ENCODE measurements at regions not wholly inside any gene's neighbourhood (a gene's known extent, or its start where the extent isn't known, plus 50 kb on each side); places are given as distances from the start of the nearest gene placed in this dataset.
"Not testable (repeated sequence)": the region's sequence is repeated elsewhere in the genome, so short reads cannot be mapped to it uniquely, and the experiment has no call there.

DNA sequence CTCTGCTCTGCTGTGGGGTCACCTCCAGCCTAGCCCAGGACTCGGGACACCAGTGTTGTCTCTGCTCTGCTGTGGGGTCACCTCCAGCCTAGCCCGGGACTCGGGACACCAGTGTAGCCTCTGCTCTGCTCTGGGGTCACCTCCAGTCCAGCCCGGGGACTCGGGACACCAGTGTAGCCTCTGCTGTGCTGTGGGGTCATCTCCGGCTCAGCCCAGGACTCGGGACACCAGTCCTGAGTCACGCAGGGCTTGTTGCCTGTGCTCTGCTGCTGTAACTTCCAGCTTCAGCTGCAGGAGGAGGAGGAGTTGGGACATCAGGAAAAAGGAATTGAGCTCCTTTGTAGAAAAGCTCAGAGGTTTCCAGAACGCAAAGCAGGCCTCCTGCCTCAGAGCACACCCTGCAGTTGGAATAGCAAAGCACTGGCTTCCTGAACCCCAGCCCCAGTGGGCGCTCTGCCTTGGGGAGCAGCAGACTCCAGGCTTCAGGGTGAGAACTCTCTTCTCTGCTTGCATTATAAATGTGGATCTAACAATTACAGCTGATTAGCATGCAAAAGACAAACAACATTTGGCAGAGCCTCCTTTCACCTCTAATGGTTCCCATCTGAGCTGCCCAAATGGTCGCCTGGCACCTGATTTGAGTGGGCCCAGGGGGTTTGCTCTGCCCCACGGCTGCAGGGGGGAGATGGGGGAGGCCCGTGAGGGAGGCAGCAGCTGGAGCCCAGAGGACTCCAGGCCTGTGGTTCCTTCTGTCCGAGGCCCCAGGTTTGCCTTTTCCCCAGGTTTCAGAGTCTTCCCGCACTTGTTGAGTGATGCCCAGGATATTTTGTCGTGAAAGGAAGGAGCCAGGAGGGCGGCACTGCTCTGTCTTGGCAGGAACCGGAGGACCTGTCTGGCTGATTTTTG, 323.7 kb downstream of the ADGRD1 start:
- not testable (repeated sequence) for DNase-seq

GRCh38 chr12:131278451-131279115, 324.9 kb downstream of the ADGRD1 start:
- DNase-seq, result not testable (repeated sequence)

- DNase-seq, result no peak
Measured at GRCh38 chr12:131279281-131279921, 325.7 kb downstream of the ADGRD1 start.

DNA sequence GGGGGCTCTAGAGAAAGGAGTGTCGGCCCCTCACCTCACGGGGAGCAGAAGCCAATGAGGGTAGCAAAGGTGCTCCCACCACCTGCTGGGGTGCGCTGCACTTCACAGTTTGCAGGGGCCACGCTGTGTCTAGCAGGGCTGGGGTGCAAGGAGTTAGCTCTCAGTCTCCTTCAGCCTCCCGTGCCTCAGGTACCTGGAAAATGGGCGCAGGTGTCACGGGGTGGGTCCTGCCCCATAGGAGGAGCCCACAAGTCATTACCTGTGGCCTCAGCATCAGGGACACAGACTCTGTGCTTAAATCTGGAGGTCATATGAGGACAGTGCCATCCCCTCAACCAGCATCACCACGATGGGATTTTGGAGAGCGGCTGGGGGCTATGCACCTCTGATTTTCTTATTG, 326.7 kb downstream of the ADGRD1 start:
- no peak for DNase-seq

GRCh38 chr12:131281016-131281415, 327.3 kb downstream of the ADGRD1 start:
- DNase-seq, result no peak

GRCh38 chr12:131282292-131283080, 328.8 kb downstream of the ADGRD1 start:
- no peak for DNase-seq

DNA sequence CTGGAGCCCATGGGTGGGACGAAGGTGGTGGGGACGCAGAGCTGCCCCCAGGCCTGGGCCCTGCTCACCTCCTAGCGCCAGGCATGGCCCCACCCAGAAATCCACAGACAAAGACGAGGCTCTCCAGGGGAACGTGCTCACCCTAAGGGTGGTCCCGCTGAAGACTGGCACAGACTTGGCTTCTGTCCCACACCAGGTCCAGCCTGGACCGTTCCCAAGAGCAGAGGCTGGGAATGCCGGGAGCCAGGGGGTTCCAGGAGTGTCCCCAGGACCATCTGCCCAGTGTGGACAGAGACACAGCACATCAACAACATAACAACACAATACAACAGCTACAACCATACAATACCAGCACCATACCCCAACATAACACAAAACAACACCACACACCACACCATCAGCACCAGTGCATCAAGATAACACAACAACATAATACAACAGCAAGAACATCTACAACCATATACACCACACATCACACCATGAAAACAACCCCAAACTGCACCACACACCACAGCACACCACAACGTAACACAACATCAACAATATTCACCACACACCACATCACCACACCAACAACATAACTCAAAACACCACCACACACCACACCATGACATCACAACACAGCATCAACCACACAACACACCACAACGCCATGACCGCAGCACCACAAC, 329.6 kb downstream of the ADGRD1 start:
- DNase-seq, result no peak

GRCh38 chr12:131283862-131284825, 330.4 kb downstream of the ADGRD1 start:
- DNase-seq, result not testable (repeated sequence)

DNA sequence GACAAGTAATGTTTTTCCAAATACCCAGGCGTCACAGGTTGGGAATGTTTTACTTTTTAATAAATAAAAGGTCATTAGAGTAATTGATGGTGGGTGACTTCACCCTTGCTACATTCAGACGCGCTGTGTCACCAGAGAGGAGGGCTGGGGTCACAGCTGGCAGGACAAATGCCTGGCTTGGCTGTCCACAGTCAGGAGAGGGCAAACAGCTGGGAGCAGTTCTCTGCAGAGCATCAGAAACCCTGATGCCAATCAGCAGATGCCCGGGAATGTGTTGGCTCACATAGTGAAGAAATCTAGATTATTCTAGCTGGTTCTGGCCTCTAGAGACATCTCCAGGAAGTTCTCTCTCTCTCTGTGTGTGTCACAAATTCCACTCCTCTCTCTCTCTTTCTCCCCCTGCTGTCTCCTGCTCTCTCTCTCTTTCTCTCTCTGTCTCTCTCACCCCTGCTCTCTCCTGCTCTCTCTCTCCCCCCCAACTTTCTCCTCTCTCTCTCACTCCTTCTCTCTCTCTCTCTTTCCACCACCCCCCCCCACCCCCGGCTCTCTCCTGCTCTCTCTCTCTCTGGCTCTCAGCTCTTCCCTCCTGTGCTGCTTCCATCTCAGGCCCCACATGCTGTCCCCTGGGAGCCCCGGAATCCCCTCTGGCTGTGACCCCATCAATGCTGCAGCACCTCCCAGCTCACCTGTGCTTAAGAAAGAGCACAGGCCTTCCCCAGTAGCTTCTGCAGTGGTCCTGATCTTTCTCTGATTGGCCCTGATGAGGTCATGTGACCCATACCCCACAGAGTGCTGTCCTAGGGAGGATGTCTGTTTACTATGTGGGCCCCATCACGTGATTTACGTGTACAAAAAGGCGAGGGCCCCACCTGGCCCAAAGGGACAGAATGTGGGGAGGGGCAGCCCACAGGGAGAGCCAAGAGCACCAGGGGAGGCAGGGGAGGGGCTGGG, 331.5 kb downstream of the ADGRD1 start:
- DNase-seq, result peak; percentile 6

DNA sequence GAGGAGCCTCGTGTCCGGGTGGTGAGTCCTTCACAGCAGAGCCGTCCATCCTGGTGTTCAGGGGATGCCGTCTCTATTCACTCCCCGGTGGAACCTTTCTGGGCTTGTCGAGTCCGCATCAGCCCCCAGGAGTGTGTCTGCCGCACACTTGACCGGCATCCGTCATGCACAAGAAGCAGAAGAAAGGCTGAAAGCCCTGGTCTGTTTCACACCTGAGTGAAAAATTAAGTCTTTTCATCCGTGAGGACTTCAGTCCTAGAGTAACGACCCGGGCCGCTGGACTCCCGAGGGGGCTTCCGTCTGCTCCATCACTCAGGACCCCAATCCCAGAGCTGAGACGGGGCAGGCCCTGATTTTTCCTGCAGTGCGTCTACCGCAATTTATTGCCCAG, 332.2 kb downstream of the ADGRD1 start:
- not testable (repeated sequence) for DNase-seq

DNA sequence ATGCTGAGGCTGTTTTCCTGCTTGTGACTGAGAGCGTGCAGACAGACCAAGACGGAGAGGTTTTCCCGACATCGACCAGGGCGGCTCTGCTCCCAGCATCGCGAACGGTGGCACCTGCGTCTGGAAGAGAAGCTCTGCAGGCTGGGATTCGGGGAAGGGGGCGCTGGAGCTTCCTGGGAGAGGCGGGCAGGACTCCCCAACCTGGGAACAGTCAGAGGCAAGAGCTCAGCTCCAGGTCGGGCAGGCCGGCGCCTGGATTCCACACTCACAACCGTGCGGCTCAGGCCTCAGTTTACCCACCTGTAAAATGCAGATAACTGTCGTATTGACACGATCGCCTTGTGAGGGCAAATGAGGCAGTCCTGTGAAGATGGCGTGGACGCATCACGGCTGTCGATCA, 332.6 kb downstream of the ADGRD1 start:
- not testable (repeated sequence) for DNase-seq

DNA sequence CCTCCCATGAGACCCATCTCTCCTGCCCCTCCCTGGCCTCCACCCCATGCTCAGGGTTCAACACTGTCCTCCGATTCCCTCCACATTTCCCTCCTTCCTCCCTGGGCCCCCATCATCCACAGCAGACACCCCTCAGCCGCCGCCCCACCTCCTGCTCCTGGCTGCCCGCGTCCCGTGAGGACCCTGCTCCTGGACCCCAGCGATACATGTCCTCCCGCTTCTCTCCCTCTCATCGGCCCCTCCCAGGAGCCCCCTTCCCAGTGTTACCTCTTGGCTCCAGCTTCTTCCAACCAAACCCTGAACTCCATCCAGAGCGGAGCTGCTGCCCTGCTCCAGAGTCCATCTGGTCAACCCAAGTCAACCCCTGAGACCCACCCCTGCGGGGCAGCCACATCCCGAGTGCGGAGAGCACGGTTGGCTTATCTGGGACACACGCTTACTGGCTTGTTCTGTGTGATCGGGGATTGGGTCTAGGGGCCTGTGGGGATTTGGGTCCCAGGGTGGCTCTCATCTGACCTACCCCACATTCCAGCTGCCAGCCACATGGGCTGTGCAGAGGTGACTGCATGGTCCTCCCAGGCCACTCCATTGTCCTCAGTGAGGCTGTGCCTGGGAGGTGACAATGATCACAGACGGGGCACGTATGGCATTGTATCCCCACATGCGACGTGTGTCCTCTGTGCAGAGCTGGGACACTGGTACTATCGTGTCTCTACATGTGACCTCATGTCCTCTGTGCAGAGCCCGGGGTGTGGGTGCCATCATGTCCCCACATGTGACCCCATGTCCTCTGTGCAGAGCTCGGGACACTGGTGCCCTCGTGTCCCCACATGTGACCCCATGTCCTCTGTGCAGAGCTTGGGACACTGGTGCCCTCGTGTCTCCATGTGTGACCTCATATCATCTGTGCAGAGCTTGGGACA, 333.6 kb downstream of the ADGRD1 start:
- no peak for DNase-seq

DNA sequence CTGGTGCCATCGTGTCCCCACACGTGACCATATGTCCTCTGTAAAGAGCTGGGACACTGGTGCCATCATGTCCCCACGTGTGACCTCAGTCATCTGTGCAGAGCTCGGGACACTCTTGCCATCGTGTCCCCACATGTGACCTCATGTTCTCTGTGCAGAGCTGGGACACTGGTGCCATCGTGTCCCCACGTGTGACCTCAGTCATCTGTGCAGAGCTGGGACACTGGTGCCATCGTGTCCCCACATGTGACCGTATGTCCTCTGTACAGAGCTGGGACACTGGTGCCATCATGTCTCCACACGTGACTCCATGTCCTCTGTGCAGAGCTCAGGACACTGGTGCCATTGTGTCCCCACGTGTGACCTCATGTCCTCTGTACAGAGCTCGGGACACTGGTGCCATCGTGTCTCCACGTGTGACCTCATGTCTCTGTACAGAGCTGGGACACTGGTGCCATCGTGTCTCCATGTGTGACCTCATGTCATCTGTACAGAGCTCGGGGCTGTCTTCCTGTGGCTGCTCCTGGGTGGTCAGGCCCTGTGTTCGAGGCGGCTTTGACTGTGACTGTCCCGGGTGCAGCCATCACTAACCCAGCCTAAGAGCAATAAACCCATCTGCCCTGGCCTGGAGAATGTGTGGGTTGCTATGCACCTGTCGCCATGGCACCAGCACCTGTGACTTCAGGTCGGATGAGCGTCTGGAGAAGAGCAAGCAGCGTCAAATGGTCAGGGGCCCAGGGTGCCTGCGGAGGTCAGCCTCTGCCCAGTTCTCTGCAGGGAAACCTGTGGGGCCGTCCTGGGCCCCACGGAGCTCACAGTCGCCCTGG, 334.4 kb downstream of the ADGRD1 start:
- no peak for DNase-seq

GRCh38 chr12:131288765-131289695, 335.3 kb downstream of the ADGRD1 start:
- not testable (repeated sequence) for DNase-seq

DNA sequence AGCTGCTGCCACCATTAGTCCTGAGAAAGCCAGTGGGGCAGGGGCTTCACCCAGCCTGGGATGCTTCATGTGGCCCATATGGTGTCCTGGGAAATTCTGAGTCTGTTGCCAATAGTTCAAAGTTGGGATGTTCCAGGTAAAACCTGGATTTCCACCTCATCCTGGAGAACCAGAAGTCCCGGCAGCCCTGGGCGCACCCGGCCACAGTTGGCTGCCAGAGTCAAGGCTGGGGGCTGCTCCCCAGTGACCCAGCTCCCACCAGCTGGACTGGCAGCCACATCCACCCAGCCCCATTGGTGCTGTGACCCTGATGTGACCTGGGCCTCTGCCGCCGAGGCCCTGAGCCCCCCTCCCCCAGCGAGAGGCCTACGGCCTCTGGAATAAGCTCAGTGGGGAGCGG, 336.1 kb downstream of the ADGRD1 start:
- DNase-seq, result not testable (repeated sequence)

GRCh38 chr12:131290255-131290959, 336.7 kb downstream of the ADGRD1 start:
- DNase-seq, result no peak
